Panc1 (cell line): ENCODE measurements at regions not wholly inside any gene's neighbourhood (a gene's known extent, or its start where the extent isn't known, plus 50 kb on each side); places are given as distances from the start of the nearest gene placed in this dataset.

ENCODE experiments used
- ATAC-seq: fragments of 200-7000 bp; cut with Tn5 transposase; 2 replicates; pipeline ENCODE4 v1.9.1; 2020; ENCODE audit warnings: mild to moderate bottlenecking, moderate library complexity
- BruUV-seq: library from RNA; stranded (reverse); fragments of 400-500 nt; replicated peaks from 2 replicates; lab custom pipeline; 2021; lab: Mats Ljungman, UMichigan
- CTCF ChIA-PET: fragments of 300-600 bp; sonication (Branson Sonifier 250); formaldehyde crosslinking; loops from one replicate; lab custom pipeline; 2022; ENCODE audit warnings: antibody characterized with exemption; lab: Charles Lee
- POLR2A ChIA-PET: fragments of 300-600 bp; sonication (Branson Sonifier 250); formaldehyde crosslinking; loops from one replicate; lab custom pipeline; 2022; ENCODE audit warnings: antibody characterized with exemption; lab: Charles Lee
- DNase-seq: peaks from one replicate; pipeline ENCODE4 v3.0.0-alpha.2; 2010; ENCODE audit warnings: low read depth, low spot score
- H3K27ac ChIP-seq: 2 replicates; pipeline ENCODE4 v1.5.1; 2011; ENCODE audit warnings: mild to moderate bottlenecking, low read length, inconsistent platforms
- H3K27me3 ChIP-seq: fragments of 200-500 bp; sonication (Bioruptor generic); 2 replicates; pipeline ENCODE4 v1.6.0; 2014; ENCODE audit warnings: low read length, inconsistent platforms; ENCODE audit not compliant: control insufficient read depth, insufficient read depth
- H3K36me3 ChIP-seq: fragments of 200-500 bp; sonication (Bioruptor generic); 2 replicates; pipeline ENCODE4 v1.5.1; 2014; ENCODE audit warnings: inconsistent platforms, mild to moderate bottlenecking, low read length, moderate library complexity; ENCODE audit not compliant: control insufficient read depth, insufficient read depth
- H3K4me1 ChIP-seq: 2 replicates; pipeline ENCODE4 v1.5.1; 2011; ENCODE audit warnings: inconsistent platforms, mild to moderate bottlenecking, low read length, moderate library complexity; ENCODE audit not compliant: control insufficient read depth, insufficient read depth
- H3K4me3 ChIP-seq, 2 experiments: 2 replicates each; pipeline ENCODE4 v1.5.1; 2011 to 2012; ENCODE audit warnings: low read depth in 2 of 2, low read length in 2 of 2, mild to moderate bottlenecking in 2 of 2, inconsistent platforms in 1 of 2, moderate library complexity in 1 of 2
- H3K9me3 ChIP-seq: fragments of 200-500 bp; sonication (Bioruptor generic); 2 replicates; pipeline ENCODE4 v1.5.1; 2014; ENCODE audit warnings: low read depth, mild to moderate bottlenecking, inconsistent platforms, low read length, moderate library complexity; ENCODE audit not compliant: control insufficient read depth, insufficient read depth
- CTCF ChIP-seq: fragments of 450-650 bp; IDR thresholded peaks from 2 replicates; pipeline ENCODE4 v1.5.1; 2017; ENCODE audit warnings: mild to moderate bottlenecking
- POLR2AphosphoS5 ChIP-seq: IDR thresholded peaks from 2 replicates; pipeline ENCODE4 v1.6.1; 2012; ENCODE audit warnings: mild to moderate bottlenecking, low read depth, low read length, moderate library complexity
- REST ChIP-seq, 2 experiments: IDR thresholded peaks; 2 replicates each; pipeline ENCODE4 v1.6.1; 2011 to 2012; ENCODE audit warnings: low read depth in 2 of 2, control low read depth in 1 of 2, low read length in 1 of 2, mild to moderate bottlenecking in 1 of 2, moderate library complexity in 1 of 2; ENCODE audit not compliant: insufficient read depth in 1 of 2
- SIN3A ChIP-seq: IDR thresholded peaks from 2 replicates; pipeline ENCODE4 v1.6.1; 2012; ENCODE audit warnings: low read depth, mild to moderate bottlenecking, low read length, moderate library complexity, borderline replicate concordance; ENCODE audit not compliant: insufficient read depth
- TCF7L2 ChIP-seq: IDR thresholded peaks from 2 replicates; pipeline ENCODE4 v1.6.1; 2011; ENCODE audit warnings: mild to moderate bottlenecking, low read depth, low read length, inconsistent platforms
- in situ Hi-C: cut with HindIII; loops from 2 replicates; pipeline ENCODE4 v1.10.0; 2016; ENCODE audit warnings: low sequenced_read_pairs, low pct_unique_long_range_greater_than_20kb
- intact Hi-C: fragments of 100-400 bp; cut with micrococcal nuclease; formaldehyde crosslinking; loops from one replicate; pipeline ENCODE4 v1.10.0; 2022; ENCODE audit not compliant: unreplicated experiment

- DNase-seq (peak; percentile 5), ATAC-seq (no peak)
- in situ Hi-C loops (no loop called here), intact Hi-C loops (loop anchor here (2.0 kb wide), 1 partner anchor 248 kb away; no protein-coding TSS in a partner anchor)
- peak; percentile 57 for TF ChIP-seq CTCF
- TF ChIP-seq REST (IDR thresholded peaks at IDR 0.05; ENCODE audit: insufficient read depth in 1 of 2, low read depth in 2 of 2, low read length in 1 of 2), result no peak
- no peaks in the 10 kb centered on the region for H3K9me3 ChIP-seq
- CTCF ChIA-PET, result no interaction called here
- H3K4me3 ChIP-seq, result no peak overlapping the region
- no TSS peak for BruUV-seq
- H3K4me1 ChIP-seq, result no peaks in the 10 kb centered on the region
- peaks cover 2% of the 10 kb centered on the region; the same call in 1 of the 2 replicates for H3K27me3 ChIP-seq
- POLR2A ChIA-PET, result no interaction called here
- no peaks in the 10 kb centered on the region for H3K36me3 ChIP-seq
- H3K27ac ChIP-seq, result no peak overlapping the region
These were observed 268.2 kb upstream of the TAS2R1 start for GRCh38 chr5:9898319-9898718.

- DNase-seq (no peak), ATAC-seq (no peak)
- H3K4me1 ChIP-seq, result no peaks in the 10 kb centered on the region
- H3K27me3 ChIP-seq, result no peaks in the 10 kb centered on the region; the same call in 1 of the 2 replicates
- H3K4me3 ChIP-seq, result no peak overlapping the region
- TF ChIP-seq TCF7L2, result no peak
- TF ChIP-seq POLR2AphosphoS5, result no peak
- ChIA-PET POLR2A (no interaction called here), CTCF (no interaction called here)
- H3K9me3 ChIP-seq, result no peaks in the 10 kb centered on the region
- intact Hi-C loops (no loop called here), in situ Hi-C loops (no loop called here)
- no TSS peak for BruUV-seq
- no peaks in the 10 kb centered on the region for H3K36me3 ChIP-seq
- H3K27ac ChIP-seq, result no peak overlapping the region
These were observed 265.1 kb upstream of the TAS2R1 start for GRCh38 chr5:9895302-9895645.

GRCh38 chr5:9894571-9895301 is 264.6 kb upstream of the TAS2R1 start:
- in situ Hi-C loops, result no loop called here
- H3K36me3 ChIP-seq, result no peaks in the 10 kb centered on the region
- ChIA-PET POLR2A (no interaction called here), CTCF (no interaction called here)
- DNase-seq, result no peak
- ATAC-seq, result no peak
- H3K27ac ChIP-seq, result no peak overlapping the region
- H3K4me1 ChIP-seq, result no peaks in the 10 kb centered on the region
- H3K27me3 ChIP-seq, result peaks cover 2% of the 10 kb centered on the region; the same call in 1 of the 2 replicates
- intact Hi-C loops, result no loop called here
- no peak overlapping the region for H3K4me3 ChIP-seq
- no peaks in the 10 kb centered on the region for H3K9me3 ChIP-seq
- no TSS peak for BruUV-seq
- TF ChIP-seq TCF7L2 (no peak), REST (IDR thresholded peaks at IDR 0.05; ENCODE audit: insufficient read depth in 1 of 2, low read depth in 2 of 2, low read length in 1 of 2) (no peak), CTCF (no peak), SIN3A (no peak), POLR2AphosphoS5 (no peak)
